ENCODE measurements at regions not wholly inside any gene's neighbourhood (a gene's known extent, or its start where the extent isn't known, plus 50 kb on each side); places are given as distances from the start of the nearest gene placed in this dataset.

DNA sequence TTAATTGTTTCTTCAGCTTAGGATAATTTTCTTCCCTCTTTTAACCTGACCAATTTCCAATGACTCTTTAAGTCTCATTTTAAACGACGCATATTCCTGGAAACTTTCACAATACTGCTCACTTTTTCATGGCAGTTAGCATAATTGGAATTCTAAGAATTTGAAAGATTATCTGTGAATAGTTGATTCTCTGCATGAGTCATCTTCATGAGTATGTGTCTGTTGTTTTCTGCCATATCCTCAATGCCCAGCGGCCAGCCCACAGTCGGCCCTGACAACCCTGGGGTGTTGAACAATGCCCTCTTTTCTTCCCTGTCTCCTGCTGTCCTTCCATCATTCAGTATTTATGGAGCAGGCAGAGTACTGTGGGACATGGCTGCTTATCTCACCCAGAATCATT, 554.2 kb downstream of the CDH26 start:
- no peak for DNase-seq

DNA sequence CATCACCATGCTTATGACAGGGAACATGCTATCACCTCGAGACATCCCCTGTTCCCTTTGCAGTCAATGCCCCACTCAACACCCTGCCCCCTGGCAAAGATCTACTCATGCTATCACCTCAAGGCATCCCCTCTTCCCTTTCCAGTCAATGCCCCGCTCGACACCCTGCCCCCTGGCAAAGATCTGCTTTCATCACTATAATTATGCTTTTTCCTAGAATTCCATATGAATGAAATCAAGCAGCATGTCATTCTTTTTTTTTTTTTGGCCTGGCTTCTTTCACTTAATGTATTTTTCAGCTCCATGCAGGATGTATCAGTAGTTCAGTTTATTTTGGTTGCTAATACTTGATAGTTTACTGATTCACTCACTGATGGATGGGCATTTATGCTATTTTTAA, 554.9 kb downstream of the CDH26 start:
- DNase-seq: no peak

DNA sequence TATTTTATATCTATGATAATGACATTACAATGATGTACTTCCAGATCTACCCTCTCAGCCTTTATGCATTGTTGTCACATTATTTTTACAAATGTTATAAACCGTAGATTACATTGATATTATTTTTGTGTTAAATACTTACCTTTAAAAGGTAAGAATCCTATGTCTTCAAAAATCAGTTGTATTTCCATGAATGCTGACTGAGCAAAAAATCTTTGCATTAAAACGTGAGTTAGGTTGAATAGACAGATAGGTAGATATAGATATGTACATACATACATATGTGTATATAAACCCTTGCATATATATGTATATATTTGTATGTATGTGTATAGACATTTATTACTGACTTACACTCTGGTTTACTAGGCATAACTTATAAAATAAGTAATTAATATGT, 558.2 kb downstream of the CDH26 start:
- DNase-seq: no peak

DNA sequence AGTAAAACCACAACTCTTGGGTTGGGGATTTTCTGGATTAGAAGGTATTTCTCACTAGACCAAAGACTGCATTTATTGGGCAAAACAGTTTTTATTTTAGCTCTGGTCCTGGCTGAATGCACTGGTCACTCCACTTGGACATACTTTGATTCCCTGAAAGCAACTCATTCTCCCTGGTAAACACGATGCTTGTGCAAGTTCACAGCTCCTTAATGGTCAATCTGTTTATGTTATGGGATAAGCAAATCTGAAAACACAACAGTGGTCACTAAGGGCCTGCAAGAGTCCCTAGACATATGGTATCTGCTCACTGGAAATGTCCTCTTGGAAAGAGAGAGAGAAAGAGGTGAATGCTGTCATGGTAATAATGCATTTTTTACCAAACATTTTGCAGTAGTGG, 559.8 kb downstream of the CDH26 start:
- DNase-seq: no peak

DNA sequence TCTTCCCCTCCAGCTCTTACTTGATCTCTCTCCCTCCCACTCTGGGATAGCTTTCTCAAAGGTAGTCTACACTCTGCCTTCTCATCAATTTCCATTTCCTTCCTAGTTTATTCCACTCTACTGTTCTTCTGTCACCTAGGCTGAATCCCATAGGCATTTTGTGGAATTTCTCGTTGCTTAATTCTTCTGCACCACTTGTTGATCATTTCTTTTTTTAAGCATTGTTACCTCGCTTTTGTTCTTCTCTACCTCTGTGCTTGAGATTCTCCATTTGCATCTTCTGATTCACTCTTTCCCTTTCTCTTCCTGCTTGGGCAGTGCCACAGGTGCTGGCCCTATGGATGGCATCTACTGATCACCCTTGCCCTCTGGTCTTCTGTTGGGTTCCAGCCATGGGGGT, 567.2 kb downstream of the CDH26 start:
- DNase-seq: no peak

DNA sequence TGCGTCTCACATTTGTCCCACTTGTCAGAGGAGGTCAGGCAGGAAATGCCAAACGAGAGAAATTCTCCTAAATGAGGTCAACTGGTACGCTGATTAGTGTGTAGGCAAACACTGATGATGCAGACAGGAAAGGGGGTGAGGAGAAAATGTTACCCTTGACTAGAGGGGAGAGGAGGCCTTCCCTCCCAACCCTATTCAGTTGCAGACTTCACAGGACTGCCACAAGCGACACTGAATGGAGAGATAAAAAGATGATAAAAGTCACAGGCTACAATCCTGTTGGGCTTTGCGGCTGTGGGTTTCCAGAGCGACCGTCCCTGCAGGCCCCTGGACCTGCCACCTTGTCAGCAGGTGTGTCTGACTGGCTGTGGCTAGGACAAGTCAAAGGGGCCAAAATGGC, 569.4 kb downstream of the CDH26 start:
- DNase-seq: no peak

DNA sequence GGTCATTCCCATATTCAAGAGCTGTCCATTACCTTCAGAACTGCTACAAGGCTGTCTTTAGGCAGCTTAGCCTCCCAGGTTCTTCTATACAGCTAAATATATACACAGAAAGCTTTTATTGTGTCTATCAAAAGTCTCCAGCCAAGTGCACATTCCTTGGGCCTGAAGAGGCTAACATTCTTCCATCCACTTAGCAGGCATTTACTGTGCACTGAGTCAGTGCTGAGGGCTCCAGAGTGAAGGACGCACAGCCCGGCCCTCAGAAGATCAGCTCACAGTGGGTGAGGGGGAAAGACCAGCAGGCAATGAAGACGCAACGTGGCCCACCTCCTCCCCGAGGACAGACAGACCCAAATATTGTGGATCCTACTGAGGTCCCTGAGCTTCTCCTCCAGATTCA, 569.9 kb downstream of the CDH26 start:
- no peak for DNase-seq

DNA sequence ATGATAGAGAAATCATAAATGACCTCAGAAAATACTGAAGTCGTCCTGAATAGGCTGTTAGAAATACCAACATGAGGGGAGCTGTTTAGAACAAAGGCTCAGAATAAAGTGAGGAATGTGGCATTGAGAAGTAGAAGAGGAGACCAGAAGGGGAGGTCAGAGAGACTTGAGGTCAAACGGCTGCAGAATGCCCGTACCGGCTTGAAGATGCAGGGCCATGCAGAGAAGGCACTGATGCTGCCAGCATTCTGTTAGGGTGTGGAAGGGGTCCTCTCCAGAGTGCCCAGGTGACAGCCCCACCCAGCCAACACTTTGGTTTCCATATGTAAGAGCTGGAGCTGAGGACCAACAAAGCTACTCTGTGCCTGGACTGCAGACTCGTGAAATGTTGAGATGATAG, 570.9 kb downstream of the CDH26 start:
- DNase-seq: no peak

DNA sequence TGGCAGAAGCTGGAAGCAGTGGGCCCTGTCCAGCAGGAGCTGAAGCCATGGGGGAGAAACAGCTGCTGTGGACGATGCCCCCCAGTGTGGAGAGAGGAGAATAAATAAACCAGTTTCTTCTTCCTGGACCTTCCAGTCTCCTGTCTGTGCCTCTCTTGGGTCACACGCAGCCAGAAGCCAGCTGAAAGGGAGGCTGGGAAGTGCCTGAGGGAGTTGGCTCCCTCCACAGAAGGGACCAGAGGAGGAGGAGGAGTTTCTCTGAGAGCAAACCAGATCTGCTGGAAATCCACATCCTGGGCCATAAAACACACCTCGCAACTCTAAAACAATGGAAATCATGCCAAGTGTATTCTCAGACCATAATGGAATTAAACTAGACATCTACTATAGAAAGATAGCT, 577.0 kb downstream of the CDH26 start:
- no peak for DNase-seq

DNA sequence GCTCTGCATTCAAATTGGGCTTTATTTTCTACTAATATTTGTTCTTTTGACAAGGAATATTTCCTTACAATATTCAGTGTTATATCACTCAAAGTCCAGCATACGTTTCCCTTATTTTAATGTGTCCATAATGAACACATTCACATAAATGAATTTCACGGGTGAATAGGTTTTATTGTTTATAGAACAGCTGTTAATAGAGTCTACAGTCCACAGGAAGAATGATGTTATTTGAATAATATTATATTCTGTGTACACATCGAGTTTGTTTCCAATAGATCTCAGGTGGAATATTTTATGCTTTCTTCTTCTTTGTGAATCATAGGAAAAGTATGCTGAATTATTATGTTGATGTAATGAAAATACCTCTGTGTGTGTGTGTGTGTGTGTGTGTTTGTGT, 582.4 kb downstream of the CDH26 start:
- DNase-seq: no peak

DNA sequence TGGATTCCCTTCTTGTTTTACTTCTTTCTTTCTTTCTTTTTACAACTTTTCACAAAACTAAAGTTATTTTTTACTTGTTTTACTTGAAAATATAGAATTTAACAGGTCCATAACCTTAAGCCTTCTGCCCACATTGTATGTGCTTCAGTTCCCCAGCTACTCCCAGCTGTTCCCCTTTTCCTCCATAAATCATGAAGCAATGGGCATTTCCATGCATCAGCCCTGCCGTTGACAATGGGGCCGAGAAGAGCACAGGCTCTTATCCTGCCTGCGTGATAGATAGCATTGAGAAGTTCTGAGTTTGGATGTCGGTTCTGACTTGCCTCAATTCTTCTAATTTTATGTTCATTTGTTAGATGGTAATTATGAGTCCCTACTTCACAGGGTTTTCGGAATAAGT, 583.8 kb downstream of the CDH26 start:
- DNase-seq: no peak

DNA sequence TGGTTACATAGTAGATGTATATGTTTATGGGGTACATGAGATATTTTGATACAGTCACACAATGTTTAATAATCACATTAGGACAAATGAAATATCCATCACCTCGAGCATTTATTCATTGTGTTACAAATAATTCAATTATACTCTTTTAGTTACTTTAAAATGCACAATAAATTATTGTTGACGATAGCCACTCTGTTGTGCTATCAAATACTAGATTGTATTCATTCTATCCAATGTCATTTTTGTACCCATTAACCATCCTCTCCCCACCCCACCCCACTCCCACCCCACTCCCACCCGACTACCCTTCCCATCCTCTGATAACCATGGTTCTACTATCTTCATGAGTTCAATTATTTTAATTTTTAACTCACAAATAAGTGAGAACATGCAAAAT, 585.4 kb downstream of the CDH26 start:
- no peak for DNase-seq

DNA sequence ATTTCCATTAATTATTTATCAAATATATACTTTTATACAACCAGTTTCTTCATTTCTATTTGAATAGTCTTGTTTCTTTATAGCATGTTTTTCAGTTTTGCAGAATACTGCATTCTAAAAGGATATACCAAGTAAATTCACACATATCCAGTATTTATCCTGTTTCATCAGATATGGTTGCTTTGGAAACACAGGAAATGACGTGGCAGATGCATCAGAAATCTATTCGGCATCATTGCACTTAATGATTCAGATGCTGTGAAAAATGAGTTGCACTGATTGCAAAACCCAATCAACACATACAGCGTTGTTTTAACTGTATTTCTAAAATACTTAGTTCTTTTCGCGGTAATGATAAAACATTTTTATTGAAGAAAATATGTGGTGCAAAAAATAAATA, 594.9 kb downstream of the CDH26 start:
- DNase-seq: no peak

DNA sequence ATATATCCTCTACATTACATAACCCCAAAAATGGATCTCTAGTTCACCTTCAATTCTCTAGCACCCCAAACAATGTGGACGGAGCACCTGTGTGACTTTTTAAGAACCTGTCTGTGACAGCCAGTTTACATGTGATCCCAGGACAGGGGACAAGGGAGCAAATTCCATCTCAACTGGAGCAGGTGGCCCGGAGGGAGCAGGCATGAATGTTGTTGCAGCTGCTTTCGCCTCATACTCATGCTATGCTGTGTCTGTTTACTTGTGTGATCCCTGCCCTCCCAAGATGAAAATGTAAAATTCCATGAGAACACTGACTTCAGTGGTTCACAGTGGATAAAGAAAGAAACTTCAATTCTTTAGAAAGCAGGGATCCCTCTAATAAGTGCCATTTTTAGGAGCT, 600.3 kb downstream of the CDH26 start:
- no peak for DNase-seq

DNA sequence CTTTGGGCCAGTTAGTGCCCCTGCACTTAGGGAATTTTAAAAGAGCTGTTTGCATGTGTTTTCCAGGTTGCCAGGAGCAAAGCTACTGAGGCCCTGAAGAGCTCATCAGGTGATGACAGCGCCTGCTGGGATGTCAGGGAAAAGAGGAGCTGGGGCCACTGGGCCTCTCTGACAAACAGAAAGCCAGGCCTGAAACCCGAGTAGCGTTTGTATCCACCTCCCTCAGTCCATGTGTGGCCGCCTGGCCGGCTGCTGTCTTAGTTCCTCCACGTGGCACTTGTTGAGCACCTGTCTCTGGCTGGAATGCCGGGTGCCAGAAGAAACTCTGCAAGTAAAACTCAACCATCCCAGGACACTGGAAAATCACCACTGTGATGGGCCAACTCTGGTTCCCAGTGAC, 601.2 kb downstream of the CDH26 start:
- DNase-seq: peak; percentile 9

DNA sequence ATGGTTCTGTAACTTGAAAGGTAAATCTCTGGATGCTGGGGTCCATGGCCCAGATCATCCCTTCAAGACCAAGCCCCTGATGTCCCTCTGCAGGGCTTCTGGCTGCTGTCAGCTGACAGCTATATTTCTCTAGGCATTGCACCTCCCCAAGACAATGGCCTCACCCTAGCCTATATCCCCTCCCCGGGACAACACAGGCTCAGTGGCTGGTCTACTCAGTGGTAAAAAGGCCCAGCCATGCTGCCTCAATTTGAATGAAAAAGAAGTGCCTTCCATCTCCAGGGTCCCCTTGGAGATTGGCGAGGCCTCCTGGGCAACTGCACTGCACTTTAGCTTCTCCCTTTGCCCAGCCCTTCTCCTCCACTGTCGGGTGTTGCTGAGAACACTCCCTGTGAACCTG, 602.8 kb downstream of the CDH26 start:
- no peak for DNase-seq

DNA sequence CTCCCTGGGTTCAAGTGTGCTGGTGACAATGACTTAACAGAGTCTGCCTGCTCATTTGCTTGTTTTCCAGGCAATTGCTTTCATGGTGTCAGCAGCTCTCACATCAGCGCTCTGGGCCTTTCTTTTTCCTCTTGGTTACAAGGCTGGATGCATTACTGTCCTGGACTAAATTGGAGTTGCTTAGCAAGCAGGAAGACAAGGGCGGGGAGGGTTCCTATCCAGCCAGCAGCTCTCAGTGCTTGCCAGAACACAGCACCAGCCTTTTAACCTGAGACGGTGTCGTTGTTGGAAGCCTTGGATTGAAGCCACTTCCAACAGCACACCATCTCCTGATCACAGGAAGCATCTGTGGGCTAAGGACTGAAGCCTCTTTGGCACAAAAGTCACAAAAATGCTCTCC, 606.9 kb downstream of the CDH26 start:
- no peak for DNase-seq

DNA sequence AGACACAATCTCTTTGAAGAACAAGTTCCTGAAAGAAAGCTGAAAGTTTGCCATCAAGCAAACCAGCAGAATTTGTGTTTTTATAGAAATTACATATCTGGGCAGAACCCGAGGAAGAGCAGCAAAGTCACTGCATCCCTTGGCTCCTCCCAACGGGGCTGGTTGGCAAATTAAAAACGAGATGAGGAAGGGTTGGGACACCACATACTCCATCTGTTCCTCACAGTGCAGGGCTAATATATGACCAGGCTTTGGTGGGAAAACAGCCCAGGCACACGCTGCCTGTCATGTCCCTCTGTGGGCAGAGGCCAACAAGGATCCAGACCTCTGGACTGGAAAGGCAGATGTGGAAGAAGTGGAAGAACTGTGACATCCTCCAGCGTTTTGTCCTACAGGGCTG, 607.3 kb downstream of the CDH26 start:
- DNase-seq: no peak

DNA sequence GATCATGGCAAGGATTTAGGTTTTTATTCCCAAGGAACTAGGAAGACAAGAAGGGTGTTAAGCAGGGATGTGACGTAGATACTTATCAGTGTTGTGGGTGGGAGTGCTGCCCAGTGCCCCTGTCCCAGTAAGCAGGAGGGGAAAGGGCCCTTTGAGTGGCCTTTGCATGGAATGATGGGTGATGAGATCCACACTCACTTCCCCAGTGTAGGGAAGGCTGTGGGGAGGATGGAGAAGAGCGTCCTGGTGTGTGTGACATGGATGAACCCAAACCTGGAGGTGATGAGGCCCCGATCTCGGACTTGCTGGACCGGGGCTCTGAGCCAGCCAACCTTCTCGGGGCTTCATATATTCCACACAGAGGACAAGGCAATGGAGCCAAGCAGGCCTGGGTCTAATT, 610.9 kb downstream of the CDH26 start:
- DNase-seq: no peak

DNA sequence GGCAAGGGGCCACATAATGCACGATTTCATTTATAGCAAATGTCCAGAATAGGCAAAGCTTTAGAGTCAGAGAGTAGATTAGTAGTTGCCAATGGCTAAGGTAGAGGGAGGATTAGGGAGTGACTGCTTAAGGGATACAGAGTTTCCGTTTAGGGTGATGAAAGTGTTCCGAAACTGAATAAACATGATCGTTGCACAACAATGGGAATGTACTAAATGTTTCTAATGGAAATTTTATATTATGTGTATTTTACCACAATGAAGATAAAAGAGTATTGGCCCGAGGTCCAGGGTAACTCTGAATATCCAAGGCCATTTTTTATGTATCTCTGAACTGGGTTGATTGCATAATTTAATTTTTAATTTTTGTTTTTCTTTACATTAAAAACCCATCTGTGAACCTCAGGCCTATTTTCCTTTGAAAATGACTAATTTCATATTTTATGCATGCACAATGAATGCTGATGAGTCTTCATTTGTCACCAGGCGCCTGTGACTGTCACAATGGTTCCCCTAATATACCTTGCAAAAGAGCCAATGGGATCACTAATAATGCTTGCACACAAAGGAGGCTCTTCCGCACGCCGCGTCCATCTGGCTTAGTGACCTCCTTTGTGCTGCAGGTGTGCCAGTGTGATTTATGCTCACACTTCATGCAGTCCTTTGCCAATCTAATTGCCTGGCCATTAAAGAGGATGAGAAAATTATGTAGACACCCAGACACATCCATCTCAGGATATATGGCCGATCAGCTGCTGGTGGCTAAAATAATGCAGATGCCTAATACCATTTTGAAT, 612.5 kb downstream of the CDH26 start:
- DNase-seq: no peak

DNA sequence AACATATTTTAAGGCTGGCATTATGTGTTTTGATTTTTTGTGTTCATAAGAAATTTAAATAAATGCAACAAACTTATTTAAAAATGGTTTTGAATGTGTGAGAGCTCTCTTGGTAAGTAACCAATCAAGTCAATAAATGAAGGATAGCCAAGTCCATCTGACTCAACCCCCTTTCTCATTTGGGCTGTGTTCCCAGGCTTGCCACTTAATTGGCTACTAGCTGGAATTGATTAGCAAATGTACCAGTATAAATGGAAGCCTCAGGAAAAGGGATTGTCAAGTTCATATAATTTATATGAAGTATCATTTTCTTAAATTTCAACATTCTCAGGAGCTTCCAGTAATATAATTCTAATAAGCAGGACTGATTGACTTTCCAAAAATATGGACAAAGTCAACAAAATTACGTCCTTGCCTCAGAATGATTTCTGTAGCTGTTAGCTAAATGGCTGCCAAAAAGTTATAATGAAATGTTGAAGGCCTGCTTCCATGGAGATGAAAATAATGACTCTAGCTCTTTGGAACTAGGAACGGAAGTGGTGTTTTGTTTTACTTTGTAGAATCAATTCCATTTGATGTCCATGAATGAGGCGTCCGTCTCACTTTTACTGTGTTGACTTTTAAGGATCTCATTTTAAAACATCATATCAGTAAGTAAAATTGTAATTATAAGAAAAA, 614.9 kb downstream of the CDH26 start:
- DNase-seq: no peak

DNA sequence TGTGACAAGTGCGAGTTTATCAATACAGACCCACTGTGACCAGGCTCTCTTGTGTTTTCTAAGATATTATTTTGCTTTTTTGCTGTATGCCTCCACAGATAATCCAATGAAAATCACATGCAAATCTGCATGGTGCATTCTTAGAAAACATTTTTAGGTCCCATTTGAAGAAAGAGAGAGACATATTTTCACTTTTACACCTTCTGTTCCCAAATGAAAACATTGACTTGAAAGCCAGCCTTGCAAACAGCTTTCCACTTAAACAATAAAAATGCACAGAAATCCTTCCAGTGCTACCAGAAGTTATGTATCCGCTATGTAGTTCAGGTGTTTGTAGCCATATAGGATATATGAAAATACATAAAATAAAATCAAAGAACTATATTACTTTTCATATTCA, 618.0 kb downstream of the CDH26 start:
- no peak for DNase-seq

DNA sequence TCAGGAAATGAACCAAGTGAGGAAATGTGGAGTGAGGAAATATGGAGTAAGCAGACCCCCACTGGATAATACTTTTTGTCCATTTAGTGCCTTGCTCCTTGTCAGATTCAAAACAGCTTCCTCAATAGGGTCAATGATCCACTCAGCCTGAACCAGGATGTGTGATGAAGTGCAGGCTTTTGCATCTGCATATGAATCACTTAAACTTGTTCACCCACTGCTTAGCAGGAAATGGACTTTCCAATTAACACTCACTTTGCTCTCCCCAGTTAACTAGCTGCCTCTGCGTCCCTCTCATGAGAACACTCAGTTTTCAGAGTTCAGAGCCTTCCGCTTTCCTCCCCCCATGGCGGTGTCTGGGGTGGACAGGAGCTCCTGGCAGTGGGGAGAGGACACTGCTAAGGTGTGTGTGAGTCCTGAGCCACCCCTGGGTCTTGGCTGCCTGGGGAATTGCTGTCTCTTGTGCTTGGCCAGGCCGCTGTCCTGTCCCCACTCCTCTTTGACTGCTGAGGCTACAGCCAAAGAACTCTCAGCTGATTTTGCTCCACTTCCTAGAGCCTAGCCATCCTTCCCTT, 621.8 kb downstream of the CDH26 start:
- DNase-seq: no peak

DNA sequence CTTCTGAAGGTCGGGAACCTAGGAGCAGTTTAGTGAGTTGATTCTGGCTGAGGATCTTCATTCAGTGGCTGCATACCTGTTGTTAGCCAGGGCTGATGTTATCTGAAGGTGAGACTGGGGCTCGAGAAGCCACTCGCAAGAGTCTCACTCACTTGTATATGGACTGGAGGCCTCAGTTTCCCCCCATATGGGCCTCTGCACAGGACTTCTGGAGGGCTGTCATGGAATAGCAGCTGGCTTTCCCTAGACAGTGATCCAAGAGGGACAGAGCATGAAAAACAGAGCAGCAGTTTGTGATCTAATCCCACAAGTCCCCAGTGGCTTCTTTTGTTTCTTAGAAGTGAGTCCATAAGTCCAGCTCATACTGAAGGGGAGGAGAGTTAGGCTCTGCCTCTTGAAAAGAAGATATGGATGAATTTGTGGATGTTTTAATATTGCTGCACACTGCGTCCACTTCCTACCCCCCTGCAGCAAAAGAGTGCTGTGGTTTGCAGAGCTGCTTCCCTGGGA, 623.4 kb downstream of the CDH26 start:
- DNase-seq: no peak

All from right kidney (tissue), 1 donor.